ENCODE measurements at regions not wholly inside any gene's neighbourhood (a gene's known extent, or its start where the extent isn't known, plus 50 kb on each side); places are given as distances from the start of the nearest gene placed in this dataset.

- H3K9me3 ChIP-seq, result no peaks in the 10 kb centered on the region
- H3K4me1 ChIP-seq, result no peaks in the 10 kb centered on the region
- TF ChIP-seq, protein P1, sequence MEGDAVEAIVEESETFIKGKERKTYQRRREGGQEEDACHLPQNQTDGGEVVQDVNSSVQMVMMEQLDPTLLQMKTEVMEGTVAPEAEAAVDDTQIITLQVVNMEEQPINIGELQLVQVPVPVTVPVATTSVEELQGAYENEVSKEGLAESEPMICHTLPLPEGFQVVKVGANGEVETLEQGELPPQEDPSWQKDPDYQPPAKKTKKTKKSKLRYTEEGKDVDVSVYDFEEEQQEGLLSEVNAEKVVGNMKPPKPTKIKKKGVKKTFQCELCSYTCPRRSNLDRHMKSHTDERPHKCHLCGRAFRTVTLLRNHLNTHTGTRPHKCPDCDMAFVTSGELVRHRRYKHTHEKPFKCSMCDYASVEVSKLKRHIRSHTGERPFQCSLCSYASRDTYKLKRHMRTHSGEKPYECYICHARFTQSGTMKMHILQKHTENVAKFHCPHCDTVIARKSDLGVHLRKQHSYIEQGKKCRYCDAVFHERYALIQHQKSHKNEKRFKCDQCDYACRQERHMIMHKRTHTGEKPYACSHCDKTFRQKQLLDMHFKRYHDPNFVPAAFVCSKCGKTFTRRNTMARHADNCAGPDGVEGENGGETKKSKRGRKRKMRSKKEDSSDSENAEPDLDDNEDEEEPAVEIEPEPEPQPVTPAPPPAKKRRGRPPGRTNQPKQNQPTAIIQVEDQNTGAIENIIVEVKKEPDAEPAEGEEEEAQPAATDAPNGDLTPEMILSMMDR (IDR thresholded peaks at IDR 0.05), result no peak
- TF ChIP-seq POLR2AphosphoS5 (IDR thresholded peaks at IDR 0.05), result no peak
- no peak for TF ChIP-seq POLR2A (IDR thresholded peaks at IDR 0.05)
- no peak for TF ChIP-seq EP300 (IDR thresholded peaks at IDR 0.05; ENCODE audit: low read depth)
- intact Hi-C loops (cut with DNase I; ENCODE audit: low total_unique reads) (no loop called here), in situ Hi-C loops (cut with MboI; ENCODE audit: low pct_ligation_motif_present in 1 of 4, low pct_unique_long_range_greater_than_20kb in 1 of 4, low sequenced_read_pairs in 3 of 4) (loop anchor here in 3 of 4 donors (25.0 kb wide), 1 partner anchor 979 kb away; the partner anchor contains the start of gene OPN5 (in 3 of the 3))
- WGBS, 2 donors (ENCODE audit: low coverage in 1 of 2), result 70 to 78% methylated on average over 3 of the region's 3 CpGs
- H3K4me3 ChIP-seq, result no peak overlapping the region
- no peak for DNase-seq
- H3K27me3 ChIP-seq, result no peaks in the 10 kb centered on the region
- no peak overlapping the region for H3K27ac ChIP-seq
- no peaks in the 10 kb centered on the region for H3K36me3 ChIP-seq
Observed at GRCh38 chr6:48766349-48766748, 655.4 kb upstream of the PTCHD4 start.

DNA sequence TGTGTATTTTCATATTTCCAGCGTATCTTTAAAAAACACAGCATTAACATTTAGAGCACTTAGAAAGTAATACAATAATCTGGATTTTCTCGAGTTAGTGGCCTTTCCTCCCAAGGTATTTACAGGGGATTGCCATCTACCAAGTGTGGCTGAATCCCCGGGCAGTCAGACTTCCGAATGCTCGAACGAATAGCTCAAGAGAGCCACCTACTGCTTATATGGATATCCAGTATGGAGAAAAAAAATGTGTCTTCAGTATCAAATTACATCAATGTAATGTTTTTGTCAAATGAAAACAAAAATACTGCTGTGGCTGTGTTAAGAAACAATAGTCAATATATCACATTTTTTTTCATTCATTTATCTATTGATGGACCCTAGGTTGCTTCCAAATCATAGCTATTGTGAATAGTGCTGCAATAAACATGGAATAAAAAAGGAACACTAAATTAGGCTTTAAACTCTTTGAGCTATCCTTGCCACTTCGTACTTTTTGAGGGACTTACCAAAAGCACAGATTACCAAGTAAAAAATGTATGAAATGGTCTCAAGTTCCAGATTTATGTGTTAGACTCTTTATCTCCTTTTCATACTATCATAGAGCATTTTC, 654.5 kb upstream of the PTCHD4 start:
- Histone ChIP-seq H3K9me3 (no peaks in the 10 kb centered on the region), H3K27ac (no peak overlapping the region), H3K4me1 (no peaks in the 10 kb centered on the region), H3K4me3 (no peak overlapping the region), H3K36me3 (no peaks in the 10 kb centered on the region), H3K27me3 (no peaks in the 10 kb centered on the region)
- WGBS, 2 donors (ENCODE audit: low coverage in 1 of 2), result 6 to 10% methylated on average over 7 of the region's 7 CpGs
- intact Hi-C loops (cut with DNase I; ENCODE audit: low total_unique reads) (no loop called here), in situ Hi-C loops (cut with MboI; ENCODE audit: low pct_ligation_motif_present in 1 of 4, low pct_unique_long_range_greater_than_20kb in 1 of 4, low sequenced_read_pairs in 3 of 4) (loop anchor here in 3 of 4 donors (25.0 kb wide), 1 partner anchor 978 kb away; the partner anchor contains the start of gene OPN5 (in 3 of the 3))
- no peak for DNase-seq
- no peak for TF ChIP-seq EP300 (IDR thresholded peaks at IDR 0.05; ENCODE audit: low read depth)
- TF ChIP-seq, protein P1 (IDR thresholded peaks at IDR 0.05), result peak in 3 of 5 experiments; percentile 19 to 25 (median 22)

- in situ Hi-C loops (cut with MboI; ENCODE audit: low pct_ligation_motif_present in 1 of 4, low pct_unique_long_range_greater_than_20kb in 1 of 4, low sequenced_read_pairs in 3 of 4) (loop anchor here in 3 of 4 donors (25.0 kb wide), 1 partner anchor 977 kb away; the partner anchor contains the start of gene OPN5 (in 3 of the 3)), intact Hi-C loops (cut with DNase I; ENCODE audit: low total_unique reads) (no loop called here)
- 89 to 92% methylated on average over 6 of the region's 6 CpGs for WGBS, 2 donors (ENCODE audit: low coverage in 1 of 2)
- Histone ChIP-seq H3K27me3 (no peaks in the 10 kb centered on the region), H3K36me3 (no peaks in the 10 kb centered on the region), H3K27ac (no peak overlapping the region), H3K9me3 (no peaks in the 10 kb centered on the region), H3K4me3 (no peak overlapping the region), H3K4me1 (no peaks in the 10 kb centered on the region)
- no peak for TF ChIP-seq POLR2AphosphoS5 (IDR thresholded peaks at IDR 0.05)
- no peak for DNase-seq
Observed at GRCh38 chr6:48764286-48765044, 653.5 kb upstream of the PTCHD4 start.

GRCh38 chr6:48757661-48758060, 646.7 kb upstream of the PTCHD4 start:
- H3K27me3 ChIP-seq, result no peaks in the 10 kb centered on the region
- H3K4me3 ChIP-seq, result no peak overlapping the region
- in situ Hi-C loops (cut with MboI; ENCODE audit: low pct_ligation_motif_present in 1 of 4, low pct_unique_long_range_greater_than_20kb in 1 of 4, low sequenced_read_pairs in 3 of 4), result loop anchor here in 3 of 4 donors (25.0 kb wide), 1 partner anchor 970 kb away; the partner anchor contains the start of gene OPN5 (in 3 of the 3)
- H3K9me3 ChIP-seq, result no peaks in the 10 kb centered on the region
- 67 to 85% methylated on average over 1 of the region's 1 CpG for WGBS, 2 donors (ENCODE audit: low coverage in 1 of 2)
- no peaks in the 10 kb centered on the region for H3K4me1 ChIP-seq
- intact Hi-C loops (cut with DNase I; ENCODE audit: low total_unique reads), result no loop called here
- TF ChIP-seq POLR2A (IDR thresholded peaks at IDR 0.05), result no peak
- no peak for TF ChIP-seq POLR2AphosphoS5 (IDR thresholded peaks at IDR 0.05)
- no peak for TF ChIP-seq EP300 (IDR thresholded peaks at IDR 0.05; ENCODE audit: low read depth)
- TF ChIP-seq, protein P1 (IDR thresholded peaks at IDR 0.05), result no peak
- H3K27ac ChIP-seq, result no peak overlapping the region
- H3K36me3 ChIP-seq, result no peaks in the 10 kb centered on the region
- DNase-seq, result no peak
